Liver (tissue), 8 donors: ENCODE measurements at regions not wholly inside any gene's neighbourhood (a gene's known extent, or its start where the extent isn't known, plus 50 kb on each side); places are given as distances from the start of the nearest gene placed in this dataset.

ENCODE experiments used
- DNase-seq: peaks from one replicate; pipeline ENCODE4 v3.0.0-alpha.2; 2017; ENCODE audit warnings: low spot score
- H3K27ac ChIP-seq, 2 donors: one replicate each; pipeline ENCODE4 v1.7.0; 2013; ENCODE audit warnings: inconsistent platforms in 2 of 2, low read length in 2 of 2, control low read depth in 1 of 2, low read depth in 1 of 2, mild to moderate bottlenecking in 1 of 2
- H3K27me3 ChIP-seq, 4 donors: one replicate each; pipeline versions ENCODE4 v1.6.1 to v1.7.0; 2013; ENCODE audit warnings: low read length in 3 of 4, inconsistent platforms in 1 of 4, mild to moderate bottlenecking in 1 of 4, moderate library complexity in 1 of 4; ENCODE audit not compliant: control insufficient read depth in 4 of 4, insufficient read depth in 4 of 4
- H3K36me3 ChIP-seq, 4 donors: one replicate each; pipeline versions ENCODE4 v1.6.1 to v1.7.0; 2013; ENCODE audit warnings: low read length in 3 of 4, mild to moderate bottlenecking in 3 of 4, low read depth in 1 of 4, moderate library complexity in 1 of 4; ENCODE audit not compliant: control insufficient read depth in 4 of 4, insufficient read depth in 3 of 4
- H3K4me1 ChIP-seq, 4 donors: one replicate each; pipeline versions ENCODE4 v1.6.1 to v1.7.0; 2013; ENCODE audit warnings: low read length in 3 of 4, mild to moderate bottlenecking in 3 of 4, moderate library complexity in 1 of 4; ENCODE audit not compliant: control insufficient read depth in 4 of 4, insufficient read depth in 4 of 4
- H3K4me3 ChIP-seq, 3 donors: one replicate each; pipeline versions ENCODE4 v1.6.1 to v1.7.0; 2013; ENCODE audit warnings: low read length in 3 of 3, control low read depth in 1 of 3, low read depth in 1 of 3, mild to moderate bottlenecking in 1 of 3
- H3K9ac ChIP-seq, 2 donors: one replicate each; pipeline ENCODE4 v1.7.0; 2013; ENCODE audit warnings: low read length in 2 of 2, mild to moderate bottlenecking in 2 of 2, moderate library complexity in 2 of 2, control low read depth in 1 of 2, low read depth in 1 of 2
- H3K9me3 ChIP-seq, 4 donors: one replicate each; pipeline versions ENCODE4 v1.6.1 to v1.7.0; 2013; ENCODE audit warnings: low read length in 3 of 4; ENCODE audit not compliant: control insufficient read depth in 4 of 4
- CTCF ChIP-seq: fragments of 150-350 bp; IDR thresholded peaks from 2 replicates; pipeline ENCODE4 v1.5.1; 2017; ENCODE audit warnings: improper control_type of control experiment, low read depth, low read length; ENCODE audit not compliant: missing input control
- EGR1 ChIP-seq, 2 donors: IDR thresholded peaks; 2 replicates each; pipeline ENCODE4 v1.6.1; 2016 to 2018; ENCODE audit warnings: antibody characterized with exemption in 2 of 2, low read depth in 2 of 2
- FOXA1 ChIP-seq: IDR thresholded peaks from 2 replicates; pipeline ENCODE4 v1.6.1; 2016; ENCODE audit warnings: antibody characterized with exemption
- FOXA2 ChIP-seq: IDR thresholded peaks from 2 replicates; pipeline ENCODE4 v1.6.1; 2016; ENCODE audit warnings: antibody characterized with exemption
- GABPA ChIP-seq, 2 donors: IDR thresholded peaks in 1 of 2; conservative IDR thresholded peaks in 1 of 2; 2 replicates each; pipeline ENCODE4 v1.6.1; 2016; ENCODE audit warnings: antibody characterized with exemption in 2 of 2, mild to moderate bottlenecking in 1 of 2, moderate library complexity in 1 of 2
- HNF4G ChIP-seq: IDR thresholded peaks from 2 replicates; pipeline ENCODE4 v1.6.1; 2016; ENCODE audit warnings: antibody characterized with exemption
- JUND ChIP-seq, 2 donors: IDR thresholded peaks; 2 replicates each; pipeline ENCODE4 v1.6.1; 2016; ENCODE audit warnings: antibody characterized with exemption in 2 of 2
- NR2F2 ChIP-seq: IDR thresholded peaks from 2 replicates; pipeline ENCODE4 v1.6.1; 2016; ENCODE audit warnings: antibody characterized with exemption
- RAD21 ChIP-seq, 2 donors: IDR thresholded peaks; 2 replicates each; pipeline ENCODE4 v1.6.1; 2016; ENCODE audit warnings: antibody characterized with exemption in 2 of 2, mild to moderate bottlenecking in 2 of 2
- REST ChIP-seq: IDR thresholded peaks from 2 replicates; pipeline ENCODE4 v1.6.1; 2016; ENCODE audit warnings: antibody characterized with exemption, mild to moderate bottlenecking
- RXRA ChIP-seq, 2 donors: IDR thresholded peaks; 2 replicates each; pipeline ENCODE4 v1.6.1; 2017 to 2018; ENCODE audit warnings: antibody characterized with exemption in 2 of 2, mild to moderate bottlenecking in 1 of 2
- SP1 ChIP-seq: IDR thresholded peaks from 2 replicates; pipeline ENCODE4 v1.6.1; 2018; ENCODE audit warnings: antibody characterized with exemption, mild to moderate bottlenecking
- TAF1 ChIP-seq: conservative IDR thresholded peaks from 2 replicates; pipeline ENCODE4 v1.6.1; 2016; ENCODE audit warnings: antibody characterized with exemption, mild to moderate bottlenecking
- WGBS: extraction: QIAGEN DNeasy Blood & Tissue Kit; methylation state at CpG from one replicate; pipeline ENCODE4 v1.1.7; 2013; 5-methylcytosine and 5-hydroxymethylcytosine counted together
- TF ChIP-seq, protein P1 (sequence below): IDR thresholded peaks from 2 replicates; pipeline ENCODE4 v1.6.1; 2016; ENCODE audit warnings: antibody characterized with exemption
- TF ChIP-seq, protein P2 (sequence below): IDR thresholded peaks from 2 replicates; pipeline ENCODE4 v1.6.1; 2016; ENCODE audit warnings: antibody characterized with exemption
- donor health status: healthy.
- donor health status: healthy.
- donor health status: healthy.
- donor health status: healthy.
- donor health status: healthy.

DNA sequence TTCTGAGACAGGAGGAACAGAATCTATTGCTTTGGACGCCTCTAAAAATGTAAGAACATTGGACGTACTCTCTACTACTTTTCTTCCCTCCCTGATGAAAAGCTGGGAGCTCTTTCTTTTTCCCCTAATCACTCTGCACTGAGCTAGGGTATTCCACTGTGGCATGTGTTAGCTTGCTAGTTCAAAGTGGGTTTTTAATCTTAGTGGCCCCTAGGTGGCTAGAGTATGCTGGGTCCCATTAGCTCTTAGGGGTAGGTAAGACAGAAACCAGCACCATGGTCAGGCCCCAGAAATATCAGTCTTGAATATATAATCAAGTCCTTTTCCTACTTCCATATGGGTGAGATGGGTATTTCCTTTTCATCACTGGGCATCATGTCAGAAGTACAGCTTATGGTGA is 945.2 kb upstream of the PTPRD start:
- TF ChIP-seq HNF4G (no peak), SP1 (no peak), CTCF (no peak), GABPA (IDR thresholded peaks at IDR 0.05 in 1 of 2, conservative IDR thresholded peaks at IDR 0.05 in 1 of 2) (no peak), REST (no peak), FOXA2 (no peak), NR2F2 (no peak), RXRA (IDR thresholded peaks at IDR 0.05) (no peak), TAF1 (no peak), RAD21 (IDR thresholded peaks at IDR 0.05) (no peak), FOXA1 (no peak)
- TF ChIP-seq, protein P1, sequence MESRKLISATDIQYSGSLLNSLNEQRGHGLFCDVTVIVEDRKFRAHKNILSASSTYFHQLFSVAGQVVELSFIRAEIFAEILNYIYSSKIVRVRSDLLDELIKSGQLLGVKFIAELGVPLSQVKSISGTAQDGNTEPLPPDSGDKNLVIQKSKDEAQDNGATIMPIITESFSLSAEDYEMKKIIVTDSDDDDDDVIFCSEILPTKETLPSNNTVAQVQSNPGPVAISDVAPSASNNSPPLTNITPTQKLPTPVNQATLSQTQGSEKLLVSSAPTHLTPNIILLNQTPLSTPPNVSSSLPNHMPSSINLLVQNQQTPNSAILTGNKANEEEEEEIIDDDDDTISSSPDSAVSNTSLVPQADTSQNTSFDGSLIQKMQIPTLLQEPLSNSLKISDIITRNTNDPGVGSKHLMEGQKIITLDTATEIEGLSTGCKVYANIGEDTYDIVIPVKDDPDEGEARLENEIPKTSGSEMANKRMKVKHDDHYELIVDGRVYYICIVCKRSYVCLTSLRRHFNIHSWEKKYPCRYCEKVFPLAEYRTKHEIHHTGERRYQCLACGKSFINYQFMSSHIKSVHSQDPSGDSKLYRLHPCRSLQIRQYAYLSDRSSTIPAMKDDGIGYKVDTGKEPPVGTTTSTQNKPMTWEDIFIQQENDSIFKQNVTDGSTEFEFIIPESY, result no peak
- TF ChIP-seq, protein P2, sequence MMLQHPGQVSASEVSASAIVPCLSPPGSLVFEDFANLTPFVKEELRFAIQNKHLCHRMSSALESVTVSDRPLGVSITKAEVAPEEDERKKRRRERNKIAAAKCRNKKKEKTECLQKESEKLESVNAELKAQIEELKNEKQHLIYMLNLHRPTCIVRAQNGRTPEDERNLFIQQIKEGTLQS, result no peak
- Histone ChIP-seq H3K36me3 (no peaks in the 10 kb centered on the region), H3K4me1 (no peaks in the 10 kb centered on the region), H3K9me3 (peaks cover 0 to 3% (median 0%) of the 10 kb centered on the region in 4 donors), H3K27ac (no peak overlapping the region), H3K4me3 (no peak overlapping the region), H3K27me3 (no peaks in the 10 kb centered on the region), H3K9ac (no peak overlapping the region)
- WGBS, result 61% methylated on average over 2 of the region's 2 CpGs
- no peak for DNase-seq

DNA sequence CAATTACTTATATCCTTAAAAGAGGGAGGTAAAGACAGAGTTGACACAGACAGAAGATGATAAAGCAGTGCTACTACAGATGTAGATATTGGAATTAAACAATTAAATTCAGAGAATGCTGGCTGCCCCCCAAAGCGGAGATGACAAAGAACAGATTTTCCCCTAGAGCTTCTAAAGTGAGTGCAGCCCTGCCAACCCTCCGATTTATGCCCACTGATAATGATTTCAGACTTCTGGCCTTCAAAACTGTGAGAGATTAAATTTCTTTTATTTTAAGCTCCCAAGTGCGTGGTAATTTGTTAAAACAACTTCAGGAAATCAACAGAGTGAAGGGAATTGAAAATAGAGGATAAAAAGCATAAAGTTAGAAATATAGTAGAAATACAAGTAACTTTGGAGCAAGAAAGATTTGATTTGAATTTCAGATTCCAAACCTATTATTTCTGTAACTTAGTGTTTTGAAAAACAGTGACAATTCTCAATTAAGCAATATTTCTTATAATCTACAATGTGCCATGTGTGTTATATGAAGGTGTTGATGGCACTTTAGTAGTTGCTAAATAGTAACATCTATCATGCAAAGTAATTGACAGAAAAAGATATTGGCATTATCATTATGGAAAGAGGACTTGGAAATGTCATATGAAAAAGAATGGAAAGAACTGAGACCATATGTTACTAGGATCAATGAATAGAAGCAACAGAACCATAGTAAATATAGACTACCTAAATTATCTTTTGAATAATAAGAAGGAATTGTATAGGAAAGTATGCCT is 946.4 kb upstream of the PTPRD start:
- TF ChIP-seq GABPA (IDR thresholded peaks at IDR 0.05 in 1 of 2, conservative IDR thresholded peaks at IDR 0.05 in 1 of 2) (no peak), CTCF (no peak), JUND (IDR thresholded peaks at IDR 0.05) (no peak), RXRA (IDR thresholded peaks at IDR 0.05) (no peak), FOXA1 (no peak), SP1 (no peak), EGR1 (IDR thresholded peaks at IDR 0.05; ENCODE audit: low read depth in 2 of 2) (no peak), TAF1 (no peak)
- TF ChIP-seq, protein P1, result no peak
- no peak for DNase-seq
- 50% methylated on average over 3 of the region's 3 CpGs for WGBS

More for the DNA sequence above, 946.4 kb upstream of the PTPRD start:
- Histone ChIP-seq H3K9ac (no peak overlapping the region), H3K9me3 (peaks cover 0 to 3% (median under 1%) of the 10 kb centered on the region in 4 donors), H3K4me3 (no peak overlapping the region), H3K36me3 (no peaks in the 10 kb centered on the region), H3K27ac (no peak overlapping the region), H3K4me1 (no peaks in the 10 kb centered on the region), H3K27me3 (no peaks in the 10 kb centered on the region)
